SKM-1 (cell line): ENCODE measurements at regions not wholly inside any gene's neighbourhood (a gene's known extent, or its start where the extent isn't known, plus 50 kb on each side); places are given as distances from the start of the nearest gene placed in this dataset.
A peak's percentile ranks its signal among the peaks of the same experiment; 100 is the strongest.
"Not testable (repeated sequence)": the region's sequence is repeated elsewhere in the genome, so short reads cannot be mapped to it uniquely, and the experiment has no call there.

Experiments used
- DNase-seq: peaks from one replicate; lab custom pipeline; 2025; ENCODE audit not compliant: unreplicated experiment; lab: John Stamatoyannopoulos, UW

DNA sequence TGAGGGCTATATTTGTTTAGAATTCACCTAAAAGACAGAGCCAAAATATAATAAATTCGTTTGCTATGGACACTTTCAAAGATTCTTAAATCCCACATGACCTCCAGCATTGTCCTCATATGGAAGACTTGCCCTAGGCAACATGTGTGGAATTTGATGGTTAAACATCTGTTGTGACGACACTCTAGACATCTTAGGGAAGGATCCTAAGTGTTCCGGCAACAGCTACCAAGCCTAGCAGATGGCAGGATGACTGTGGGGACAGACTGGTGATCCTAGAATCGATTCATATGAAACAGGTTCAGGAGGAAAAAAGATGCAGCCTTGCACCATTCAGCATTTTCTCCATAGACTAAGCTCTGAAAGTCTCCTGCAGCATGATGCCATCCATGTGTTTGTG lies 77.6 kb upstream of the BACH2 start:
- DNase-seq: no peak

DNA sequence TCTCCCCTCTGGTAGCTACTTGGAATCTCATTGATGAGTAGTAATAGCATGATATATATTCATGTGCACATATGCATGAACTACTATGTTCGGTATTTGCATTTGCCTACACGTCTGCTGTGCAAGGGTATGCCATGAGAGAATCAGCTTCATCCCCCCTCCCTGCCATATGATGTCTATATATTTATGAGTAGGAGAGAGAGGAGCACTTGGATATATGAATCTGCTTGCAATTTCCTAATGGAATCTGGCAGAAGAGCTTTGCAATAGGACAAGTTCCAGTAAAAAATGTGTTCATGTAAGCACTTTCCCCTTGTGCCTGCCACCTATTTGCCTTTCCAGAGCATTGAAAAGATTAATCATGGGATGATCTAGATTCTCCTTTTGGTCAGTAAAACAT lies 76.2 kb upstream of the BACH2 start:
- DNase-seq: no peak

DNA sequence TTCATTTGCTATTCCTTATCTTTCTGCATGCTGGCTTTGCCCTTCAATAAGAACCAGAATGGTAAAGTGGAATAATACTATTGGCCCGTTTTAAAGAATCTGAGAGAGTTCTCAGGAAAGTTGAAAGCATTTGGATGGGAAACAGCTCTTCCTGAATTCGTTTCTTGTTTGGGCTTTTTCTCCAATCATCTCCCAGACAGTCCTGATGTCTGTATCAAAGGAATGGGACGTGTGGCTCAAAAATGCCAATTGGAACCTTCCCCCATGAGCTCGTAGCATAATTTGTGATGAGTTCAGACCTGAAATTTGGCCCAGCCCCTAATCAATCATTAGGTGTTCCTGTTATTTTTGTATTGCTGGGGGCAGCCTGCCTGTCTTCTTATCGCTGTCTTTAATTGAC lies 75.8 kb upstream of the BACH2 start:
- no peak for DNase-seq

DNA sequence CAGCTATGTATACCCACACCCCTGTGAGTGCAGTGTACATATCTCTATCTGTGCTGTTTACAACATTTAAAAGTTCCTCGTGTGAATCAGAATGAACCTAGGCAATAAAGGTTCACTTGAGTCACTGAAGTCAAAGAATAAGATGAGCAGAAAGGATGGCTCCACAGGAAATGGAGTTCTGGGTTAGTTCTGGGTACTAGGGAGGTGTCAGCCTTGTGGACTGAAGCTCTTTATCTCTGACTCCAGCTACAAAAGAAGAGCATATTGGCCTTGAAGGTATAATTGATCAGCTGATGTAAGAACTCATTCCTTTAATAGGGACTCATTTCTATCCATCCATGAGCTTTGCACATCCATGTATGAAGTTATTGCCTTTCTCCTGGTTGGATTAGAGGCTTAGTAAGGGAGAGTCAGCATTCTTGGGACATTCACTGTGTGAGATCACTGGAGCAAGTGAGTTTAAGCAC lies 73.9 kb upstream of the BACH2 start:
- no peak for DNase-seq

DNA sequence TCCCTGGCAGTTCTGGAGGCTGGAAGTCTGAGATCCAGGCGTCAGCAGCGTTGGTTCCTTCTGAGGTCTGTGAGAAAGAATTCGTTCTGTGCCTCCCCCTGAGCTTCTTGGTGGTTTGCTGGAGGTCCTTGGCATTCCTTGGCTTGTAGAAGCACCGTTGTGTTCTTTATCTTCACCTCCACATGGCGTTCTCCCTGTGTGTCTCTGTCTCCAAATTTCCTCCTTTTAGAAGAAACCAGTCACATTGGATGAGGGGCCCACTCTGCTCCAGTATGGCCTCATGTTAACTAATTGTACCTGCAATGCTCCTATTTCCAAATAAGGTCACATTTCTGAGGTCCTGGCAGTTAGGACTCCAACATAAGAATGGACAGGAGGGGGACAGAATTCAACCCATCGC lies 73.0 kb upstream of the BACH2 start:
- no peak for DNase-seq

DNA sequence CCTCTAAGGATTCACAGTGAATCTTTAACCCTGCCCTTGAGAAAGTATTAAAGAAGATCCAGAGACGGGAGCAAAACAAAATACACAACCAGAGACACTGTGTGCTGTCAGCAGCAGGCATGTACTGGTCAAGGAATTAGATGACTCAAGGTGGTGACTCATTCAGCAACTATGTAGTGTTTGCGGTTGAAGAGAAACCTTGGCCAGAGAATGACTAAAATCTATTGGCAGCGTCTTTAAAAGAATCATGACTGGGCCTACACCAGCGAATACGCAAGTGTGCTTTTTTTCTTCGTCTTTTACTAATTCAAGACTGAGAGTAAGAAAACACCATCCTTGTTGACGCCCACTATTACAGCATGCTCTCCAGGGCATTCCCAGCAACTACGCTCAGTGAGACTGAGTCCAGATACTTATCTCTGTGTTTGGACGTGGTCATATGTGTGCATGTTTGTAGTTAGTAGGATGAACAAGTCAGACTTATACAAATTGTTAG lies 72.4 kb upstream of the BACH2 start:
- DNase-seq: peak; percentile 88

DNA sequence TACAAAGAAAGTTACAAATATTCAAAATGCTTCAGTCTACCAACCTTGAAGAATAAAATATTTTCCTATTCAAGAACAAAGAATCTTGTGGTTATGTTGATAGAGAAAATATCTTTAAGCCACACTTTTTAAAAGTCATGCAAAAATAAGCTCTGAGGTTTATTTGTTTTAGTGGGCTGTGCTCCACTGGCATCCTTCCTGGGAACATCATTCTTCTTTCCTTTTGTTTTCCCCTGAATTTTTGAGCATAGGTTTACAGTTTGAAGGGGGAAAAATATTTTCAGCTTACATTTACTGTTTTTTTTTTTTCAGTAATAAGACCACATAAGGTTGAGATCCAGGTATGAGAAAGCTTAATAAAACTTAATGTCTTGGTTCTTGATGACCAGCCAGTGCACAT lies 72.0 kb upstream of the BACH2 start:
- DNase-seq: no peak

DNA sequence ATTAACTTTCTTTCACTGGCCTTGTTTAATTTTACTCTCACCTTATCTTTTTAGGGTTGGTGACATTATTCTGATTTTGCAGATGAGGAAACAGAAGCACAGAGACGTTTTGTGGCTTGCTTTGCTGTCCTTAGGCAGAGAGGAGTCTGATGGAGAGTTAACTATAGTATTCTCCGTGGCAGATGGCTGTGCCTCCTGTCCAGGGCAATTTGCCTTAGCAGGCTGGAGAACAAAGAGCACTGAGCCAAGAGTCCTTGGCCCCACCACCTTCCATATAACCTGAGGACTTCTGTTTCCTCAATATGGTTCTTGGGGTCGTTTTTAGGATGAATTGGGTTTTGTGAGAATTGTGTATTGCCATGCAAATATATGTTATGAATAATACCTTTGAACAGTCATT lies 71.4 kb upstream of the BACH2 start:
- DNase-seq: no peak

DNA sequence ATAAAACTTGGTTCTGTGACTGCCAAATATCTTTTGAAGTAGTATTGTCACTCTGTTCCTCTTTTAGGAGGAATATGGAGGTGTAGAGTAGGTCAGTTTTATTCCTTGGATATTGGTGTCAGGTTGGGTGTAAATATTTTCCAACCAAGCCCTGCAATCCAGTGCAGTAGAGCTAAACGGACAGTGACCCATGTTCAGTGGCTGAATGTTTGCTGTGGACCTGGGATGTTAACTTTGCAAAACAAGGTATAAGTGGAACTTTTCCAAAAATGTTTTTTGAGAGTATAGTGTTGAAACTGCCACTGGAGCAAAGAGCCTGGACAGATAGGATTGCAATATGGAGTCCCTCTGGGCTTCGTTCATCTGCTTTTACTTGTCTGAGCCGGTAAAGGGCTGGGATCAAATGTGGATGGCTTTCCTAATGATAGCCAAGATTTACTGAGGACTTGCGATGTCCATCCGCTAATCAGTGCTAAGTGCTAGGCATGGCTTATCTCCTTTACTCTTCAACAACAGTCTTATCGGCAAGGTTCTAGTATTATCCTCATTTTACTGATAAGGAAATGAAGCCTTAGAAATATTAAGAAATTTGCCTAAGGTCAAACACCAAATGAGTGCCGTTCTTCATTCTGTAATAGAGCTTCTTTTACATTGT lies 69.0 kb upstream of the BACH2 start:
- DNase-seq: no peak

DNA sequence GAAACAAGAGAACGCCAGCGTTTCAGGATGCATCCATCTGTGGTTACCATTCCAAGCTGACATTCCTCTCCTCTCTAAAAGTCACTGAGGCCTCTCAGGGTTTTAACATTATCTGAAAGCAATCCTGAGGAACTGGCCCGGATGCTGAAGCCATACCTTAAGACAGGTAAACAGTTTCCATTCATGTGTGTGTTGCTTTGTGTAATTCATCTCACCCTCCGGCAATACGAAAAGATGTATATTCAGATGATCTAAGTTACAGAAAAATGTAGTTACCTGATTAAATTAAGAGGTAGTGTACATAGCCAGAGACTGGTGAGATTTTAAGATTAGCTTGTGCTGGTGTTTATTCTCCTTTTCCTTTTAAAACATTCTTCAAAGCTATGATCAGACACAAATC lies 68.4 kb upstream of the BACH2 start:
- DNase-seq: no peak

DNA sequence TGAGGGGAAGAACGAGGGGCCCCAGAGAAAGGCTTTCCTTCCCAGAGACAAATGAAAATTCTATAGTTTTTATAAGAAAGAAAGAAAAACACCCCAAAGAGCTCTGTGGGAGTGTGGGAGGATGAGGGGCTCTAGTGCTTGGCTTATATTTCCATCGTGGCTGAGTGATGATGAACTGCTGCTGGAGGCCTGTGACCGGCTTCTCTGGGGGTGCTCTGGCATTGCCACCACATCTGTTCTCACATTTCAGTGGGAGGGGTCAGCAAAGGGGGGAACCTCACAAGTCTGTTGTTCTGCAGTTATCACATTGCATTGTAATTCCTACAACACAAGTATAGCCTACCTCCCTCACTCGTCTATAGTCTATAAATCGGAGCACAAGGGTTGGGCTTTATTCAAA lies 67.6 kb upstream of the BACH2 start:
- no peak for DNase-seq

DNA sequence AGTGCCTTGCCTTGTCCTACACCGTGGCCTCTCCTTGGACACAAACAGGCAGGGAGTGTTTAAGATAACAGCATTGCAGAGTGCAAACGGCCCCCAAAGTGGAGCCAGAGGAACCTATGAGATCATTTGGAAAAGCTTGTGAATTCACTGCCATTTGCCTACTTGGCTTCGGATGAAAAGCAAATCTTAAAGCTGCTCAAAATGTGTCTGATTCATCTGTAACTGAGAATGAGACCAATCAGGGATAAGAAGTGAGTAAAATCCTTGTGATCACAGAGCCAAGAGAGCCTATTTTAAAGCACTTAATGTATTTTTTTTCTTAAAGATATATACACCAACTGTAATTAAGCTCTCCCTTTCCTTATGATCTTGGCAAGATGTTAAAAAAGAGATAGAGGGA lies 65.7 kb upstream of the BACH2 start:
- no peak for DNase-seq

DNA sequence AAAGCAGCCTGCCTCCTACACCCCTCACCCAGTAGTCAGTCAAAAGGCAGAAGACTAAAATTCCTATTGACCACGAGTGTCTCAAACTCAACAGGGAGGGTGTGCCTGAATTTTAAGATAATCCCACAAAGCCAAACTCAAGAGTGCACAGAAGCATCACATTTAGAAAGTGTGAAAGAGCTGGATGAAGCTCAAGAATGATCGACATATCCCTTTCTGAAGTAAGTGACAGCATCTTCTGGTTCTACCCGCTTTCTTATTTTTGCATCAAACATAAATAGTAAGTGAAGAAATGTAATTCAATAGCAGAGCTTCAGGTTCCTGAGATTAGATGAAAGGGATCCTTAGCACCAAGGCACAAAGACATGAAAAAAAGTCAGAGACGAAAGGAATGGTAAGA lies 64.5 kb upstream of the BACH2 start:
- no peak for DNase-seq

DNA sequence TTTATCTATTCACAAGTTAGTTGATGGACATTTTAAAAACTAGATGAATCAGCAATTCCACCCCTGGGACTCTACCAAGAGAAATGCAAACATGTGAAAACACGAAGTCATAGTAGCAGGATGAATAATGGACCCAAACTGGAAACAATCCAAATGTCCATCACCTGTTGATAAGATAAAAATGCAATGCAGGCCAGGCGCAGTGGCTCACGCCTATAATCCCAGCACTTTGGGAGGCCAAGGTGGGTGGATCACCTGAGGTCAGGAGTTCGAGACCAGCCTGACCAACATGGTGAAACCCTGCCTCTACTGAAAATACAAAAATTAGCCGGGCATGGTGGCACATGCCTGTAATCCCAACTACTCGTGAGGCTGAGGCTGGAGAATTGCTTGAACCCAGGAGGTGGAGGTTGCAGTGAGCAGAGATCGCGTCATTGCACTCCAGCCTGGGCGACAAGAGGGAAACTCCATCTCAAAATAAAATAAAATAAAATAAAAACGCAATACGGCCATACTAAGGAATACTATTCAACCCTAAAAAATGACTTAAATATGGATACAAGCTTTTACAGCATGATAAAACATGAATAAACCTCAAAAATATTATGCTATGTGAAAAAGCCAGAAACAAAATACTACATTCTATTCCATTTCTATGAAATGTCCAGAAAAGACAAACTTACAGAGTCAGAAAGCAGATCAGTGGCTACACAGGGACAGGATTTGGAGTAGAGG lies 61.6 kb upstream of the BACH2 start:
- not testable (repeated sequence) for DNase-seq

DNA sequence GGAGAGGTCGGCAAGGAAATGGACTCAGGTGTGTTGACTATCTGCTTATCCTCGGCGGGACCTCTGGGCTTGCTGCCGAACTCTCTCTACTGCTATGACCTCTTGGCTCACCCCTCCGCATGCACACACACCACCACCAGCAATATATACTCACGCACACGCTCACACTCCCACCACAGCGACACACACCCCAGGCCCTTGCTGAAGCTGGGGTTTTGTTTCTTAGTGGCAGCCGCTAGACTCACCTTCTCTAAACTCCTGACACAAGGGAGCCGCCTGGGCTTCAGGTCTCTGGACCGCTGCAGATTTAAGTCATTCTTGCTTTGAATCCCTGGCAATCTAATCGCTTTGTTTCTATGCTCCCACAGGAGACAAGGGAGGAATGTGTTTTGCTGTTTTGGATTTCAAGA lies 59.4 kb upstream of the BACH2 start:
- no peak for DNase-seq

DNA sequence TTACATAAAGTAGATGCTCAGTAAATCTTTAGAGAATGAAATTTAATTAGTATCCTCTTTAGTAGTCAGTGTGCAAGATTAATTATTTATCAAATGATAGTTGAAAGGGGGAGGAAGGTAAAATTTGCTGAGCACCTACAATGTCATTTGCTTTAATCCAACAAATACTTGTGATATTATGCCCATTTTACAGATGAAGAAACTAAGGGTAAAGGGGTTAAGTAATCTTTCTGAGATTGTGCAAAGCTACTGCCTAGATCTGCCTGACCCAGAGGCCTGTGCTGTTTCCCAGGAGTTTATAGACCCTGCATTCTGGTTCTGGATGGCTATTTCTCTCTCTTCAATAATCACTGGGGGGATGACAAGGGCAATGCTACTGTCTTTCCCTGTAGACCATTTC lies 58.3 kb upstream of the BACH2 start:
- DNase-seq: no peak

DNA sequence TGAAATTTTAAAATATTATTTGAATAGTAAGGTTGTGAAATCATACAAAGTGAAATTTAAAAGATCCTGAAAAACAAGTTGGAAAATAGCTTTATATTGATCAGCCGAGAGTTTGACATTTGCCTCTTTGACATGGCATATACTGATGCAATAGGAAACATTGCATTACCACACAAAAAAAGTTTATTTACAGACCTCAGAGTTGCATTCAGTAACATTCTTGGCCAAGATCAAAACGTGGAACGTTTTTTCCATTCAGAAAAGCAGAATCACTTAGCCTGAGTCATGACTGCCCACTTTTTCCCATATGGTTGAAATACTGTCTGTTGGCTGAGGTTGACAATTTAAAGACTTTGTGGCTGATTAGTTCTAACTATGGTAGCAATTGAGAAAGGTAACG lies 55.1 kb upstream of the BACH2 start:
- no peak for DNase-seq

DNA sequence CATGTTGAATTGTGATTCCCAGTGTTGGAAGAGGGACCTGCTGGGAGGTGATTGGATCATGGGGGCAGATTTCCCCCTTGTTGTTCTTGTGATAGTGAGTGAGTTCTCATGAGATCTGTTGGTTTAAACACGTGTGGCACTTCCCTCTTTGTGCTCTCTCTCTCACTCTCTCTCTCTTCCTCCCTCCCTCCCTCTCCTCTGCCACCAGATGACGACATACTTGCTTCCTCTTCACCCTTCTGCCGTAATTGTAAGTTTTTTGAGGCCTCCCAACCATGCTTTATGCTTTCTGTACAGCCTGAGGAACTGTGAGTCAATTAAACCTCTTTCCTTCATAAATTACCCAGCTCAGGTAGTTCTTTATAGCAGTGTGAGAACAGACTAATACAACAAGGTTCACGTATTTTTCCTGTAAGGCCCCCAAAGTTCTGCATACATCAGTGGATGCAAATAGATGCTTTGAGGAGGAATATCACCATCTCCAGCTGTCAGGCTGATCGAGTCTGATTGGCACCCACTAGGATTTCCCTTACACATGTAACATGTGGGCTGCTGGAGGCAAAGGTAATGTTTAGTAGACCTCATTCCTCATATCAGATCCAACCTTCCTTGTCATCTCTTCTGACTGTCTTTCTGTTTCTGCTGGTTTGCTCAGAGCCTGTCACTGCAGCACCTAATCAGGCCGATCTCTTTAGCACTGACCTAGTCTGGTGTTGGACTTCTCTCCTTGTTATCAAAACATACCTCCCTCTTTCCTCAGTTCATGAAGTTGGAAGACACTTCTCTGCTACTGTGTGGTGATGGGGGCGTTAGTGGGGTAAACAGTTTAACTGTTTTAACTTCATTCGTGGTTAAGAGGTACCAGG lies 54.3 kb upstream of the BACH2 start:
- peak; percentile 88 for DNase-seq

DNA sequence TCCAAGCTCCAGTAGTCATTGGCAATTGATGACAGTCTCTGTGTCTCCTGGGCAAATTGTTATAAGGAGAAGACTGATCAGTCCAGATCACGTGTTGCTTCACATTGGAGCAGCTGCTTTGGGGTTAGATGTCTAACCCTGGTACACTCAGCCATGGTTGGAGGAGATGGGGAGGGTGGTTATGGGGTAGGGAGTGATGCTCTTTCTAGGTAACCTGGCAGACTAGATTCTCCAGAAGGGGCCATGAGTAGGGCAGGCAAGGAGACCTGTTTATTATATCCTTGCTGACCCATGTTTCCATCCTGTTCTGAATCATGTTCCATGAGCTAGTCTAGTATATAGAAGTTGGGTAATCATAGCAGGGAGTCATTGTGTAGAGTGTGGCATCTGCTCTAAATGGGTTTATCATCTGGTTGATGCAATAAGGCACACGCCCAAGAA lies 50.8 kb upstream of the BACH2 start:
- DNase-seq: no peak

DNA sequence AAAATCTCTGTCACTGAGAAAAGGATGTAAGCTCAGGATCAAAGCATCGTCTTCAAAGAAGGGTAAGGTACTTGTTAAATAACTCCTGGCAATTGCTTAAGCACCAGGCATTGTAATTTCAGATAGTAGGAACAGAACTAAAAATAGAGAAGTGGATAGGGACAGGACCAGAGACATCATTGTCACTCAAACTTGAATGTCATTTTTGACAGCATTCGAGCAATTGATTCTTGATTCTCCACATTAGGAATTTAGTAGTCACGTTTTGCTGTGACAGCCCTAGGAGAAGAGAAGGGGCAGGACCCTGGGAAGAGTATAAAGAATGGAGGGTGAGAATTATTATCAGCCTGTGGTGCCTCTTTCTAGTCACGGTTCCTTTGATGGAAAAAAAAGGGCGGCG lies 50.1 kb upstream of the BACH2 start:
- DNase-seq: no peak
